ENCODE measurements at regions not wholly inside any gene's neighbourhood (a gene's known extent, or its start where the extent isn't known, plus 50 kb on each side); places are given as distances from the start of the nearest gene placed in this dataset.

- H3K4me3 Mint-ChIP-seq, result no peak overlapping the region
- no peaks in the 10 kb centered on the region for H3K36me3 Mint-ChIP-seq
- H3K27me3 Mint-ChIP-seq, result no peaks in the 10 kb centered on the region
- ATAC-seq (ENCODE audit: low read depth in 2 of 2) (no peak), DNase-seq (no peak)
- peaks cover 0 to 10% (median 0%) of the 10 kb centered on the region in 7 donors for H3K9me3 Mint-ChIP-seq
- no peaks in the 10 kb centered on the region for H3K4me1 Mint-ChIP-seq
- no peak overlapping the region for H3K27ac Mint-ChIP-seq
These were observed 815.5 kb upstream of the ADGRL4 start for GRCh38 chr1:79822053-79822452.

DNA sequence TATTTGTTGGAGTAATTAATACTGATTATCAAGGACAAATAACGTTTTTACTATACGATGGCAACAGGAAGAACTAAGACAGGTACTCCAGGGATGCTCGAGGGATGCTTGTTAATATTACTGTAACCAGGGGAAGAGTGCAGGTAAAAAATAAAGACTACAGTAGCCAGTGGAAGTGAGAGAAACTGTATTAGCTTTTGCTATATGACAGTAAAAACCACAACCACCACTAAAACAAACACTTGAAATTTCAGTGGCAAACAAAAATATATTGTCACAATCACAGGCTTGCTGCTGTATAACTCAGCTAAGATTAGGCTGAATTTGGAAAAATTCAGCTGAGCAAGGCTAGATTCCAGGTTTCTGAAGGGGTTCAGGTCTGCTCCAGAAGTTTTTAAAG lies 812.6 kb upstream of the ADGRL4 start:
- Mint-ChIP-seq H3K27me3 (no peaks in the 10 kb centered on the region), H3K9me3 (peaks cover 0 to 10% (median 0%) of the 10 kb centered on the region in 7 donors), H3K27ac (no peak overlapping the region), H3K4me3 (no peak overlapping the region), H3K36me3 (no peaks in the 10 kb centered on the region), H3K4me1 (no peaks in the 10 kb centered on the region)
- DNase-seq, result no peak
- ATAC-seq (ENCODE audit: low read depth in 2 of 2), result no peak

DNA sequence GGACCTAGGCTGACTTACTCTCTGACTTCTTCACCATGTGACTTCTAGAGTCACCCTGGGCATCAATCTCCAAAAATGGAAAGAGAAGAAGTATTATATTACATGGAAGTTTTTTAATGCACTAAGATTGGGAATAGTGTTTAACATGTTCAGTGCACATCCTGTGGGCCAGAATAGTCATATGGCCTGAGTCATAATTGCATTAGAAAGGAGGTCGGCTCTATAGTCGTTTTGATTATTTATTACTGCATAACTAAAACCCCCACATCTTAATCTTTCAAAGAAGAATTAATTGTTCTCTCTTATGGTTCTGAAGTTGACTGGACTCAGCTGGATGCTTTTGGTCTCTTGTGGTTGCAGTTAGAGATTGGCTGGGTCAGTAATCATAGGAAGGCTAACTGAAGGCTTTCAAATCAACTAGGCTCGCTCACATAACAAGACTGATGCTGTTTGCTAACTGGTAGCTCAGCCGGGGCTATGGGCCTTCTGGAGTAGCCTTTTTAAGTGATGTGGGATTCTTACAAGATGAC lies 810.6 kb upstream of the ADGRL4 start:
- Mint-ChIP-seq H3K9me3 (peaks cover 0 to 10% (median 0%) of the 10 kb centered on the region in 7 donors), H3K4me3 (no peak overlapping the region), H3K27me3 (no peaks in the 10 kb centered on the region), H3K27ac (no peak overlapping the region), H3K4me1 (no peaks in the 10 kb centered on the region), H3K36me3 (no peaks in the 10 kb centered on the region)
- ATAC-seq (ENCODE audit: low read depth in 2 of 2) (no peak), DNase-seq (no peak)

DNA sequence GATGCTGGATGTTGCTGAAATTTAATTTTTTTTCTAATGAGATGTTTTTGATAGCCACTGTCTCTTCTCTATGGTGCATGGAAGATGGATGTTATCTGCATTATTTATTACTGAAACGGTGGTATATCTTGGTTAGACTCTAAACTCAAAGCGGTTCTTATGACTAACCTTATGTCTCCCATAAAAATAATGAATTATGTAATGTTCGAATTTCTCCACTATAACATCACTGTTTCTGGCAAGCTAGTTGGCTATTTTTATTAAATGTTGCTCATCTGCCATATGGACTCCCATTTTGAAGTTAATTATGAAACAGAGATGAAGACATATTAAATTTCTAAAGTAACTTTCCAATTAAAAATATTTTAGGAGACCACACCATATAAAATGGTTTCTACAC lies 808.6 kb upstream of the ADGRL4 start:
- Mint-ChIP-seq H3K27me3 (no peaks in the 10 kb centered on the region), H3K27ac (no peak overlapping the region), H3K36me3 (no peaks in the 10 kb centered on the region), H3K4me3 (no peak overlapping the region), H3K4me1 (no peaks in the 10 kb centered on the region), H3K9me3 (peaks cover 0 to 4% (median 0%) of the 10 kb centered on the region in 7 donors)
- no peak for ATAC-seq (ENCODE audit: low read depth in 2 of 2)
- no peak for DNase-seq

GRCh38 chr1:79811173-79811572 lies 804.6 kb upstream of the ADGRL4 start:
- no peaks in the 10 kb centered on the region for H3K4me1 Mint-ChIP-seq
- no peaks in the 10 kb centered on the region for H3K27me3 Mint-ChIP-seq
- DNase-seq, result no peak
- no peak overlapping the region for H3K4me3 Mint-ChIP-seq
- no peak for ATAC-seq (ENCODE audit: low read depth in 2 of 2)
- peaks cover 0 to 10% (median 7%) of the 10 kb centered on the region in 7 donors for H3K9me3 Mint-ChIP-seq
- H3K36me3 Mint-ChIP-seq, result no peaks in the 10 kb centered on the region
- no peak overlapping the region for H3K27ac Mint-ChIP-seq

DNA sequence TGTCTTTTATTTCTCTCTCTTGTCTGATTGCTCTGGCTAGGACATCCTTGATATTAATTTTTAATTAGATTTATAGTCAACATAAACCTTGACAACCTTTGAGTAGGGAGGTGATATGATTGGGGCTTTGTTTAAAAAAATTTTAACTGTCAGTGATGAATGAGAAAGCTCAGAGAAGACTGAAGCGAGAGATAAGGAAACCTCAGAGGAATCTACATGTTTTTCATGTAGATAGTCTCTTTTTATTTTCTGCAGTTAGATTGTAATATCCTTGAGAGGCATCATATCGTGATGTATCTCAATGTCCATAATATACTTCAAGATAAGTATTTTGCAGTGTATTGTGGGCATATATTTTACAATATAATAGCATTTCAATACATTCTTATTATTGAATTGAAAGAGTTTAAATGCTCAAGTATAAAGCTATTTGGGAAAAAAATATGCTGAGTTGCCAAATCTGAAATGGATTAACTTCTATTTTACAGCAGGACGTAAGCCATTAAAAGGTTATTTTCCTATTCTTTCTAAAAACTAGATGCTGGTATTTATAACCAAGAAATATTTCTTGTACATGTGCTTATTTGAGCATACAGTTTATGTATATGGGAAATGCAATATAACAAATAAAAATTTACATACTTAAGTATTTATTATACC lies 802.4 kb upstream of the ADGRL4 start:
- H3K36me3 Mint-ChIP-seq, result no peaks in the 10 kb centered on the region
- no peaks in the 10 kb centered on the region for H3K27me3 Mint-ChIP-seq
- no peak for DNase-seq
- H3K9me3 Mint-ChIP-seq, result peaks cover 0 to 16% (median 8%) of the 10 kb centered on the region in 7 donors
- ATAC-seq (ENCODE audit: low read depth in 2 of 2), result no peak
- H3K4me1 Mint-ChIP-seq, result no peaks in the 10 kb centered on the region
- no peak overlapping the region for H3K4me3 Mint-ChIP-seq
- no peak overlapping the region for H3K27ac Mint-ChIP-seq

- Mint-ChIP-seq H3K9me3 (peaks cover 0 to 19% (median 8%) of the 10 kb centered on the region in 7 donors), H3K4me1 (no peaks in the 10 kb centered on the region)
- DNase-seq, result no peak
These were observed 801.3 kb upstream of the ADGRL4 start for GRCh38 chr1:79807816-79808215.

GRCh38 chr1:79797487-79797886 lies 791.0 kb upstream of the ADGRL4 start:
- H3K4me3 Mint-ChIP-seq, result no peak overlapping the region
- H3K27me3 Mint-ChIP-seq, result no peaks in the 10 kb centered on the region

More at GRCh38 chr1:79807816-79808215, 801.3 kb upstream of the ADGRL4 start:
- H3K27ac Mint-ChIP-seq, result no peak overlapping the region
- H3K36me3 Mint-ChIP-seq, result no peaks in the 10 kb centered on the region
- no peak for ATAC-seq (ENCODE audit: low read depth in 2 of 2)
- no peaks in the 10 kb centered on the region for H3K27me3 Mint-ChIP-seq
- H3K4me3 Mint-ChIP-seq, result no peak overlapping the region

DNA sequence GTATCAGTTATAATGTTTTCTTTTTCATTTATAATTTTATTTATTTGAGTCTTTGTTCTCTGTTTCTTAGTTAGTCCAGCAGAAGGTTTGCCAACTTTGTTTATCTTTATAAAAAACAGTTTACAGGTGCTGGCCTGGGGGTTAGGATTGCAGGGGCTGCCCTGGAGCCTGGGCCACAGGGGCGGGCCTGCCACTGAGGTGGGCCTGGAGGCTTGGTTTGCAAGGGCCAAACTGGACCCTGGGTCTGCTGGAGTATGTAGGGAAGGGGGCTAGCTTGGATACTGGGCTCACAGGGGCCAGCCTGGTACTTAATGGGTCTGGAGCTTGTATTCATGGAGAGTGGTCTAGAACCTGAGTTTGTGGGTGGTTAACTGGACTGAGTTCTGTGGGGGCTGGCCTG lies 789.9 kb upstream of the ADGRL4 start:
- H3K4me1 Mint-ChIP-seq, result no peaks in the 10 kb centered on the region
- no peak overlapping the region for H3K4me3 Mint-ChIP-seq
- no peak overlapping the region for H3K27ac Mint-ChIP-seq
- H3K36me3 Mint-ChIP-seq, result peaks cover 0 to 4% of the 10 kb centered on the region in 2 donors
- DNase-seq, result no peak
- peaks cover 0 to 23% (median 9%) of the 10 kb centered on the region in 7 donors for H3K9me3 Mint-ChIP-seq
- ATAC-seq (ENCODE audit: low read depth in 2 of 2), result no peak
- H3K27me3 Mint-ChIP-seq, result no peaks in the 10 kb centered on the region

More at GRCh38 chr1:79797487-79797886, 791.0 kb upstream of the ADGRL4 start:
- no peak for ATAC-seq (ENCODE audit: low read depth in 2 of 2)
- Mint-ChIP-seq H3K27ac (no peak overlapping the region), H3K9me3 (peaks cover 0 to 23% (median 9%) of the 10 kb centered on the region in 7 donors), H3K36me3 (peaks cover 0 to 4% of the 10 kb centered on the region in 2 donors), H3K4me1 (no peaks in the 10 kb centered on the region)
- no peak for DNase-seq

DNA sequence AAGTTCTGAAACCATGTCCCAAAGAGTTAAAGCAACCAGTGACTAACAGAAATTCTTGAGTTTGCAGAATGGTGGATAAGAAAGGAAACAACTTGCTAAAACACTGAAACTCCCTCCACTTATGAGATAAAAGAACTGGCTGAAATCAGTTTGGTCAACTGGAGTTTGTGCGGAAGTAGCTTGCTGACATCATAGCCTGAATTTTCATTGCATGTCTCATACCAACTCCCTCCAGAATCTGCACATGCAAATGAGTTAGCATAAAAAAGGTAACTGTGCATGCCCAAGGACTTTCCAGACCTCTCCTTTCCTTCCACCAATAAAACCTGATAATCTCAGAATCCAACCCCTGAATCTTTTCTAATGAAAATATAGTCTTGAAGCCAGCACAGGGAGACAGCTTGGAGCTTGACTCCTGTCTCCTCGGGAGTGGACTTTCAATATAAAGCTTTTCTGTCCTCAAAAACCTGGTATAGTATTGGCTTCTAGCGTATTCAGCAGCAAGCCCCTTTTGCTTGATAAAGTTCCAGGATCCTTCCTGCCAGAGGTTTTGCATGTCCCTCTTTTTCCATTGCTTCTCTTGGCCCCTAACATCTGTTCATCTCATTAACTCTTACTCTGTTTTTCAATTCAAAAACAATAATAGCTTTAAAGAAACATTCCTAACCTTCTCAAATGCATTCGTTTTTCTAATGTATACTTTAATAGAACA lies 785.8 kb upstream of the ADGRL4 start:
- no peaks in the 10 kb centered on the region for H3K4me1 Mint-ChIP-seq
- ATAC-seq (ENCODE audit: low read depth in 2 of 2) (no peak), DNase-seq (no peak)
- H3K36me3 Mint-ChIP-seq, result peaks cover 0 to 4% of the 10 kb centered on the region in 2 donors
- no peak overlapping the region for H3K27ac Mint-ChIP-seq
- H3K27me3 Mint-ChIP-seq, result no peaks in the 10 kb centered on the region
- peaks cover 5 to 23% (median 9%) of the 10 kb centered on the region in 7 donors for H3K9me3 Mint-ChIP-seq
- H3K4me3 Mint-ChIP-seq, result no peak overlapping the region

DNA sequence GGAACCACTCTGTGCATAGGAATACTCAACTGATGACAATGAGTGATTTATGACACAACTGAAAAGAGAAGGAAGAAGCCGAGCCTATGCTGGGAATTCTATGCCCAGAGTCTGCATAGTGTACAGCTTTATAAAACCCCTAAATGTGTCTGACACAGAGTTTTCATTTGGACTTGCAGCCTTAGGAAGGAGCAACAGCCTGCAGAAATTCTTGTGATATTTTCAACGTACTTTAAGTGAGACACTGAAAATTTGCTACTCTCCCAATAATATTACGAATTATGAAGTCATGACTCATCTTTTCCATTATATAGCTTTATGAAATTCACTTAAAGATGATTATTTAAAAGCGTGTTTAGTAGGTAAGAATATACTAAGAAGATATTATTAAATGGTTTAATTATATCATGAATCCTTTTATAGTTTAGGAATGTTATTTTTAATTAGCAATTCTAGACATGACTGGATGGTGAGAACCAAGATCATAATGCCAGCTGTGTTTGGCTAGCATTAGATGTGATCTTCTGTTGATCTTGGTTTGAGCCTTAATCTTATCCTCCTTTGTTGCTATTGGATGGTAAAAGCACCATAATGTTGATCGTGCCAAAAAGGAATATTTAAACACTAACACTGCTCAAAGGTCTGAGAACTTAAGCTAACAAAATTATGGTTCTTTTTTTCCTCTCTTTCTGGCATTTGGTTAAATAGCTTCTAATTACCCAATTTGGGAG lies 785.1 kb upstream of the ADGRL4 start:
- DNase-seq (no peak), ATAC-seq (ENCODE audit: low read depth in 2 of 2) (no peak)
- Mint-ChIP-seq H3K27ac (no peak overlapping the region), H3K9me3 (peaks cover 5 to 23% (median 9%) of the 10 kb centered on the region in 7 donors), H3K4me1 (no peaks in the 10 kb centered on the region), H3K36me3 (peaks cover 0 to 4% of the 10 kb centered on the region in 2 donors), H3K4me3 (no peak overlapping the region), H3K27me3 (no peaks in the 10 kb centered on the region)

DNA sequence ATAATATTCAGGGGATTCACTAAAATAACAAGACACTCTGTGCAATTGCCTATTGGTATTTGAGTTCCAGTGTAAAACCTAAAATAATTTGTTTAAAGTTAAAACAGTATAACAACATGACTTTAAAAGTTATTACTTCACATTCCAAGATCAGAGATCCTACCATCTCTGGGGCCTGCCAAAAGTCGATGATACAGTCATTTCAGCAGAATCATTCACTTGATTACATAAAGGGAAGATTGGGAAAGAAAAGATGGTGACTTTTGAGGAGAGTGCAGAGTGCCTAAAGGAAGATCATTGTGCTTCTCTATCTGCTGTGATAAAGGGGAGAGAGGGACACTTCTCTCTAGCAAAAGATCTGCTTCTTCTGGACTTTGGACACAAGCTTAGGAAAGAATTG lies 784.4 kb upstream of the ADGRL4 start:
- H3K4me1 Mint-ChIP-seq, result no peaks in the 10 kb centered on the region
- peaks cover 0 to 4% of the 10 kb centered on the region in 2 donors for H3K36me3 Mint-ChIP-seq
- no peak overlapping the region for H3K4me3 Mint-ChIP-seq
- no peaks in the 10 kb centered on the region for H3K27me3 Mint-ChIP-seq
- DNase-seq, result no peak
- no peak for ATAC-seq (ENCODE audit: low read depth in 2 of 2)
- H3K27ac Mint-ChIP-seq, result no peak overlapping the region
- peaks cover 5 to 20% (median 8%) of the 10 kb centered on the region in 7 donors for H3K9me3 Mint-ChIP-seq

GRCh38 chr1:79787631-79788030 lies 781.1 kb upstream of the ADGRL4 start:
- Mint-ChIP-seq H3K27me3 (no peaks in the 10 kb centered on the region), H3K4me3 (no peak overlapping the region), H3K27ac (no peak overlapping the region), H3K4me1 (no peaks in the 10 kb centered on the region), H3K36me3 (no peaks in the 10 kb centered on the region), H3K9me3 (peaks cover 0 to 5% (median 3%) of the 10 kb centered on the region in 7 donors)
- no peak for DNase-seq
- ATAC-seq (ENCODE audit: low read depth in 2 of 2), result no peak
